ENCODE measurements at regions not wholly inside any gene's neighbourhood (a gene's known extent, or its start where the extent isn't known, plus 50 kb on each side); places are given as distances from the start of the nearest gene placed in this dataset.
"Not testable (repeated sequence)": the region's sequence is repeated elsewhere in the genome, so short reads cannot be mapped to it uniquely, and the experiment has no call there.

- TF ChIP-seq, protein P1, sequence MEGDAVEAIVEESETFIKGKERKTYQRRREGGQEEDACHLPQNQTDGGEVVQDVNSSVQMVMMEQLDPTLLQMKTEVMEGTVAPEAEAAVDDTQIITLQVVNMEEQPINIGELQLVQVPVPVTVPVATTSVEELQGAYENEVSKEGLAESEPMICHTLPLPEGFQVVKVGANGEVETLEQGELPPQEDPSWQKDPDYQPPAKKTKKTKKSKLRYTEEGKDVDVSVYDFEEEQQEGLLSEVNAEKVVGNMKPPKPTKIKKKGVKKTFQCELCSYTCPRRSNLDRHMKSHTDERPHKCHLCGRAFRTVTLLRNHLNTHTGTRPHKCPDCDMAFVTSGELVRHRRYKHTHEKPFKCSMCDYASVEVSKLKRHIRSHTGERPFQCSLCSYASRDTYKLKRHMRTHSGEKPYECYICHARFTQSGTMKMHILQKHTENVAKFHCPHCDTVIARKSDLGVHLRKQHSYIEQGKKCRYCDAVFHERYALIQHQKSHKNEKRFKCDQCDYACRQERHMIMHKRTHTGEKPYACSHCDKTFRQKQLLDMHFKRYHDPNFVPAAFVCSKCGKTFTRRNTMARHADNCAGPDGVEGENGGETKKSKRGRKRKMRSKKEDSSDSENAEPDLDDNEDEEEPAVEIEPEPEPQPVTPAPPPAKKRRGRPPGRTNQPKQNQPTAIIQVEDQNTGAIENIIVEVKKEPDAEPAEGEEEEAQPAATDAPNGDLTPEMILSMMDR (IDR thresholded peaks at IDR 0.05; ENCODE audit: insufficient read depth, low read depth, low read length): not testable (repeated sequence)
- TF ChIP-seq EZH2 (IDR thresholded peaks at IDR 0.05; ENCODE audit: insufficient read depth, low read length): not testable (repeated sequence)
Measured at GRCh38 chr2:36180293-36180692, 175.3 kb upstream of the CRIM1 start.
